ENCODE measurements at regions not wholly inside any gene's neighbourhood (a gene's known extent, or its start where the extent isn't known, plus 50 kb on each side); places are given as distances from the start of the nearest gene placed in this dataset.

- H3K27ac ChIP-seq, result no peak overlapping the region
- H4K20me1 ChIP-seq (ENCODE audit: insufficient read depth), result no peaks in the 10 kb centered on the region
- TF ChIP-seq, protein P1, sequence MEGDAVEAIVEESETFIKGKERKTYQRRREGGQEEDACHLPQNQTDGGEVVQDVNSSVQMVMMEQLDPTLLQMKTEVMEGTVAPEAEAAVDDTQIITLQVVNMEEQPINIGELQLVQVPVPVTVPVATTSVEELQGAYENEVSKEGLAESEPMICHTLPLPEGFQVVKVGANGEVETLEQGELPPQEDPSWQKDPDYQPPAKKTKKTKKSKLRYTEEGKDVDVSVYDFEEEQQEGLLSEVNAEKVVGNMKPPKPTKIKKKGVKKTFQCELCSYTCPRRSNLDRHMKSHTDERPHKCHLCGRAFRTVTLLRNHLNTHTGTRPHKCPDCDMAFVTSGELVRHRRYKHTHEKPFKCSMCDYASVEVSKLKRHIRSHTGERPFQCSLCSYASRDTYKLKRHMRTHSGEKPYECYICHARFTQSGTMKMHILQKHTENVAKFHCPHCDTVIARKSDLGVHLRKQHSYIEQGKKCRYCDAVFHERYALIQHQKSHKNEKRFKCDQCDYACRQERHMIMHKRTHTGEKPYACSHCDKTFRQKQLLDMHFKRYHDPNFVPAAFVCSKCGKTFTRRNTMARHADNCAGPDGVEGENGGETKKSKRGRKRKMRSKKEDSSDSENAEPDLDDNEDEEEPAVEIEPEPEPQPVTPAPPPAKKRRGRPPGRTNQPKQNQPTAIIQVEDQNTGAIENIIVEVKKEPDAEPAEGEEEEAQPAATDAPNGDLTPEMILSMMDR (conservative IDR thresholded peaks at IDR 0.05; ENCODE audit: low read depth, low read length), result no peak
- H3K4me1 ChIP-seq (ENCODE audit: low read depth, poor library complexity, severe bottlenecking), result no peaks in the 10 kb centered on the region
- H3K4me2 ChIP-seq, result no peak overlapping the region
- no peak overlapping the region for H3K9ac ChIP-seq
- H3K79me2 ChIP-seq (ENCODE audit: insufficient read depth, low read depth), result no peaks in the 10 kb centered on the region
- no peak overlapping the region for H3K4me3 ChIP-seq (IDR thresholded peaks at IDR 0.05; ENCODE audit: insufficient read depth, low read depth, low read length)
- no peak overlapping the region for H2AFZ ChIP-seq (ENCODE audit: low read depth)
- H3K36me3 ChIP-seq (ENCODE audit: insufficient read depth), result no peaks in the 10 kb centered on the region
- H3K27me3 ChIP-seq (ENCODE audit: insufficient read depth, low read depth), result no peaks in the 10 kb centered on the region
Measured at GRCh38 chr3:70815817-70816216, 503.4 kb upstream of the MDFIC2 start.

GRCh38 chr3:70813311-70813710 is 500.9 kb upstream of the MDFIC2 start:
- no peak overlapping the region for H3K27ac ChIP-seq
- TF ChIP-seq, protein P1 (conservative IDR thresholded peaks at IDR 0.05; ENCODE audit: low read depth, low read length), result no peak
- no peaks in the 10 kb centered on the region for H3K36me3 ChIP-seq (ENCODE audit: insufficient read depth)
- H3K4me2 ChIP-seq, result no peak overlapping the region
- H3K79me2 ChIP-seq (ENCODE audit: insufficient read depth, low read depth), result no peaks in the 10 kb centered on the region
- no peak overlapping the region for H3K4me3 ChIP-seq (IDR thresholded peaks at IDR 0.05; ENCODE audit: insufficient read depth, low read depth, low read length)
- no peak overlapping the region for H3K9ac ChIP-seq
- no peaks in the 10 kb centered on the region for H4K20me1 ChIP-seq (ENCODE audit: insufficient read depth)
- no peaks in the 10 kb centered on the region for H3K27me3 ChIP-seq (ENCODE audit: insufficient read depth, low read depth)
- H2AFZ ChIP-seq (ENCODE audit: low read depth), result no peak overlapping the region
- no peaks in the 10 kb centered on the region for H3K4me1 ChIP-seq (ENCODE audit: low read depth, poor library complexity, severe bottlenecking)

- no peak overlapping the region for H2AFZ ChIP-seq (ENCODE audit: low read depth)
- H3K4me3 ChIP-seq (IDR thresholded peaks at IDR 0.05; ENCODE audit: insufficient read depth, low read depth, low read length), result no peak overlapping the region
- no peaks in the 10 kb centered on the region for H4K20me1 ChIP-seq (ENCODE audit: insufficient read depth)
- H3K4me1 ChIP-seq (ENCODE audit: low read depth, poor library complexity, severe bottlenecking), result no peaks in the 10 kb centered on the region
- TF ChIP-seq, protein P1 (conservative IDR thresholded peaks at IDR 0.05; ENCODE audit: low read depth, low read length), result no peak
- no peak overlapping the region for H3K27ac ChIP-seq
- H3K4me2 ChIP-seq, result no peak overlapping the region
- no peak overlapping the region for H3K9ac ChIP-seq
- no peaks in the 10 kb centered on the region for H3K36me3 ChIP-seq (ENCODE audit: insufficient read depth)
- no peaks in the 10 kb centered on the region for H3K79me2 ChIP-seq (ENCODE audit: insufficient read depth, low read depth)
- H3K27me3 ChIP-seq (ENCODE audit: insufficient read depth, low read depth), result no peaks in the 10 kb centered on the region
Measured at GRCh38 chr3:70811880-70812279, 499.4 kb upstream of the MDFIC2 start.

- H4K20me1 ChIP-seq (ENCODE audit: insufficient read depth), result no peaks in the 10 kb centered on the region
- TF ChIP-seq, protein P1 (conservative IDR thresholded peaks at IDR 0.05; ENCODE audit: low read depth, low read length), result no peak
- no peak overlapping the region for H3K27ac ChIP-seq
- H3K4me2 ChIP-seq, result no peak overlapping the region
- no peak overlapping the region for H3K4me3 ChIP-seq (IDR thresholded peaks at IDR 0.05; ENCODE audit: insufficient read depth, low read depth, low read length)
- H3K9ac ChIP-seq, result no peak overlapping the region
- no peak overlapping the region for H2AFZ ChIP-seq (ENCODE audit: low read depth)
- no peaks in the 10 kb centered on the region for H3K79me2 ChIP-seq (ENCODE audit: insufficient read depth, low read depth)
- no peaks in the 10 kb centered on the region for H3K4me1 ChIP-seq (ENCODE audit: low read depth, poor library complexity, severe bottlenecking)
- H3K36me3 ChIP-seq (ENCODE audit: insufficient read depth), result no peaks in the 10 kb centered on the region
- no peaks in the 10 kb centered on the region for H3K27me3 ChIP-seq (ENCODE audit: insufficient read depth, low read depth)
Measured at GRCh38 chr3:70808881-70809280, 496.4 kb upstream of the MDFIC2 start.
